NCI-H1694 (cell line): ENCODE measurements at regions not wholly inside any gene's neighbourhood (a gene's known extent, or its start where the extent isn't known, plus 50 kb on each side); places are given as distances from the start of the nearest gene placed in this dataset.
"Not testable (repeated sequence)": the region's sequence is repeated elsewhere in the genome, so short reads cannot be mapped to it uniquely, and the experiment has no call there.

ENCODE experiments used
- DNase-seq: peaks from one replicate; lab custom pipeline; 2025; lab: John Stamatoyannopoulos, UW

DNA sequence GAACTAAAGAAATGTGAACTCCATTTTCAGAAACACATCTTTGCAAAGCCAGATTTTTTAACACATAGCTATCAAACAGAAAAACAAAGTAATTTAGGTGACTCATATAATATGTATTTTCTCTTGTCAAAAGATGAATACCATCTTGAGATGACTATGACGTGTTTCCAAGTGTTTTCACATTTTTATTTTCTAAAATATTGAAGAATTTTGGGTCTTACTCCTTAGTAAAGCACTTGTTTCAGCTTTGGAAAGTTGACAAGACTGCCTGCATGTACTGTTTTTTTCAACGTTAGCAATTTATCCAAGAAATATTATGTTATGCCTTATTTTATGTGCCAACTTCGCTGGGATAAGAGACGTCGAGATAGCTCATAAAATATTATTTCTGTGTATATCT lies 733.9 kb upstream of the EPHA5 start:
- no peak for DNase-seq

DNA sequence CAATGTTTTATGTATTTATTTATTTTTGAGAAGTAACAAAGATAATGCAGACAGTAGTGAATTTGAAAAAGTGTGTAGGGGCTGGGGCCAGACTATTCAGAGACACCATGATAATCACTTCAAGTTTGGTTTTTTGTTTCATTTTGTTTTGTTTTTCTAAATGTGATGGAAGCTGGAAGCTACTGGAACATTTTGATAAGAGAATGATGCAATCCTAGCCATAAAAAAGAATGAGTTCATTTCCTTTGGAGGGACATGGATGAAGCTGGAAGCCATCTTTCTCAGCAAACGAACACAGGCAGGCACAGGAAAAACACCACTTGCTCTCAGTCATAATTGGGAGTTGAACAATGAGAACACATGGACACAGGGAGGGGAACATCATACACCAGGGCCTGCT lies 706.6 kb upstream of the EPHA5 start:
- DNase-seq, result no peak

DNA sequence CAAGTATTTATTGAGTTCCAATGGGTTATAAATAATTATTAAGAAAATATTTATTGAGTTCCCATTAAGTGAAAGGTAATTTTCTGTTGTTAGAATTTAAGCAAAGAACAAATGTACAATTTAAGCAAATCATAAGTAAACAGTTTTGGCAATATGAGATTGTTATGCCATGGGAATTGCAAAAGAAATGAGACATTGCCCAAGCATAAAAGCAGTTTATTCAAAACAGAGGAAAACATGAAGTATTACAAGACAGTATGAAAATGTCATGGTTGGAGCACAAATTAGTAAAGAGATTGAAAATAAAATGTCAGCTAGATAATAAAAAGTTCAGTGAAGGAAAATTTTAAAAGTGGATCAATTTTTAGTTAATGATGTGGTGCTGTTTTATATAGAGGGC lies 706.1 kb upstream of the EPHA5 start:
- no peak for DNase-seq

DNA sequence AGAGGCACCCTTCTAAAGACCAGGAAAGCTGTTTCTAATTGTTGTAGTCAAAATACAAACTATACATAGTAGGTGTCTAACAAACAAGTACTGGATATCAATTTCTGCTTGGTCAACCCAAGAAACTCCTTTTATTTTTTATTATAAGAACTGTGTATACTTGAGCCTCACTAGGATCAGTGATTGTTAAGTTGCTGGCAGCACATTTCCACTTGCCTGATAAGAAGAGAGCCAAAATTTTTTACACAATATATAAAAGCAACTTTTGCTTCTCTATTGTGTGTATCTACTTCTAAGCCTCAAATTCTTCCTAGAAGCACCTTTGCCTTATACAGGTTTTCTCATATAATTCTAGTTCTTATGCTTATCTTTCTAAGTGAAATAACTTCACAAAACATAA lies 703.0 kb upstream of the EPHA5 start:
- DNase-seq, result no peak

DNA sequence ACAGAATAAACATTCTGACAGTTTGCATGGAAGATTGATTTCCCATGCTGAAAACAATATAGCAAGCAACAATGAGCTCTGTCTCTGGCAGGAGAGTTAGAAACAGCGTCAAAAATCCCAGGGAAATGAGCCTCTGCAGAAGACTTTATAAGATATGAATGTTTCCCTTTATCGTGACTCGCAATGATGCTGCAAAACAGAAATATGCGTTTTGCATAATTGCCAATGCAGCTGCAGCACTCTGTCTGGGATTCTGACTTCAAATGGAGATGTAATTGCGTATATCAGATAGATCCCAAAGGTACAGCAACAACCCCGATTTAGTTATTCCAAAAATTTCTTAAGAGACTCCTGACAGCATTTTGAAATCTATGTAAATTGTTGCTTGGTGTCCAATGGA lies 702.4 kb upstream of the EPHA5 start:
- DNase-seq, result no peak

DNA sequence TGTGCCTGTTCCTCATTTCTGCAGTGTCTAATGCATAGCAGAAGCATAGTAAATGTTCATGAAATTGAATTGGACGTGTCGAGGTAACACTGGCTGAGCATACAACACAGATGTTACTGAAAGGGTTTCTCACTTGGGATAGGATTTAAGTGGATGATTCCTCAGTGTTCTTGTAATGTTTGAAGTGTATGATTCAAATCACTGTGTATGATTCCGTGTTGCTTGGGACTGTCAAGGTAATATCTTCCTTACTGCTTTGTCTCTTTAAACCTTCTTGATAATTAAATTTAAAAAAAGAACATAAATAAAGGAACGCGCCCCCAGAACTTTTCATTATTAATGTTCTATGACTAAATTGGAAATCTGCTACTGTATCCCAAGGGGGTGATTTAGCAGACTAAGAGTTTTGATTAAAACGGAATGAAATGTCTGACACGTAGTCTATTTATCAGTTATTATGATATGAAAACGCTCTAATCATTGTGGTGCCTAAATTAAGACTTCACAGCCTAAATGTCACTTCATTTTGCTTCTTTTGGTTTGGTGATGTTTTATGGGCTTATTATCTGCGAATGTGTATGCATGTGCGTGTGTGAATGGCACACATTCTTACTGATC lies 696.9 kb upstream of the EPHA5 start:
- DNase-seq, result no peak

DNA sequence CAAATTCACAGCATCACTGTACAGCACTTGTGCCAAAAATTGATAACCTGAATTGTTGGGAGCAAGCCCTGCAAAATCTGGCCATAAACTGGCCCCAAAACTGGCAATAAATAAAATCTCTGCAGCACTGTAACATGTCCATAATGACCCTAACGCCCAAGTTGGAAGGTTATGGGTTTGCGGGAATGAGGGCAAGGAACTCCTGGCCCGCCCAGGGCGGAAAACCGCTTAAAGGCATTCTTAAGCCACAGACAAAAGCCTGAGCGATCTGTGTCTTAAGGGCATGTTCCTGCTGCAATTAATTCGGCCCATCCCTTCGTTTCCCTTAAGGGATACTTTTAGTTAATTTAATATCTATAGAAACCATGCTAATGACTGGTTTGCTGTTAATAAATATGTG lies 690.1 kb upstream of the EPHA5 start:
- DNase-seq, result not testable (repeated sequence)

DNA sequence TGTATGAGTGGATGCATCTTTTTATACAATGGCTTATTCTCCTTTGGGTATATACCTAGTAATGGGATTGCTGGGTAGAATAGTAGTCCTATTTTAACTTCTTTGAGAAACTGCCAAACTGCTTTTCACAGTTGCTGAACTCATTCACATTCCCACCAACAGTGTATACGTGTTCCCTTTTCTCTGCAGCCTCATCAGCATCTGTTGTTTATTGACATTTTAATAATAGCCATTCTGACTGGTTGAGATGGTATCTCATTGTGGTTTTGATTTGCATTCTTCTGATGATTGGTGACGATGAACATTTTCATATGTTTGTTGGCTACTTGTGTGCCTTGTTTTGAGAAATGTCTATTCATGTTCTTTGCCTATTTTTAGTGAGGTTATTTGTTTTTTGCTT lies 687.0 kb upstream of the EPHA5 start:
- DNase-seq, result peak; percentile 19

DNA sequence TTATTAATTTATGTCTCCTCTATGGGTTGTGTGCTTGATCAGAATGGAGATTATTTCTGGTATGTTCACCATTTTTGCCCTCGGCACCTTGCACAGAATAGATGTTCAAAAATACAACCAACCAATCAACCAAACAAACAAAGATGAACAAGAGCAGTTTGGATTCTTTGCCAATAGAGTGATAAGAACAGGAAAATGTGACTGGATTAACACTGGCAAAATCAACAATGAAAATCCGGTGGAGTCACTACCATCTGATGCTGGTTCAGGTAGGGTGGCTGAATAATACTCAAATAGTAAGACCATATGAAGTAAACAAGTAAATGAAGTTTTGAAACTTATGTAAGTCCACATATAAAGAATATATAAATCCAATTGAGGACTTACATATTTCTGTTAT lies 685.0 kb upstream of the EPHA5 start:
- DNase-seq, result no peak

DNA sequence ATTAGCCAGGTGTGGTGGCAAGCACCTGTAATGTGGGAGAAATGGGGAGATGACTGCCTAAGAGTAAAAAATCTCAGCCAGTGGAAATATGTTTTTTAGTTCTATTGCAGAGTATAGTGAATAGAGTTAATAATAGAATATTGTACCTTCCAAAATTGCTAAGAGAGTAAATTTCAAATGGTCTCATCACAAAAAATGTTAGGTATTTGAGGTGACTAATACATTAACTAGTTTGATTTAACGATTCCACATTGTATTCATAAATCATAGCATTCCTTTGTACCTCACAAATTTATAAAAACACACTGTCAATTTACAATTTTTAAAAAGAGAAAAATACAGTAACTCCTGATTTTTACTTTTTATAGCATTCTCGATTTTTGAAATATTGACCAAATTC lies 681.5 kb upstream of the EPHA5 start:
- DNase-seq, result no peak

DNA sequence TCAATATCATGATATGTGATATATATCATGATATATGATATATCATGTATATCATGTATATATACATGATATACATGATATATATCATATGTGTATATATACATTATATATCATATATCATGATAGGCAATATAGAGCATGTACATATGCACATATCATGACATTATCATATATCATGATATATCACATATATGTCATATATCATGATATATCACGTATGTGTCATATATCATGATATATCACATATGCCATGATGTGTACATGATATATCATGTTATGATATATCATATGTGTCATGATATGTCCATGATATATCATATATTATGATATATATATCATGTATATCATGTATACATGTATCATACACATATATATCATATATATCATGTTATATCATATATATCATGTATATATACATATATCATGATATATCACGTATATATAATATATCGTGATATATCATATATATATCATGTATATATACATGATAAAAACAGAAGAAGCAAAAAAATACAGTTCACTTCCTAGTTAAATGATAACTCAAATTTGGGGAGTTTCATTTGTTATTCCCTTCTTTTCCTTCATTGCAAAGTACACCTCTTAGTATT lies 670.1 kb upstream of the EPHA5 start:
- DNase-seq, result no peak

DNA sequence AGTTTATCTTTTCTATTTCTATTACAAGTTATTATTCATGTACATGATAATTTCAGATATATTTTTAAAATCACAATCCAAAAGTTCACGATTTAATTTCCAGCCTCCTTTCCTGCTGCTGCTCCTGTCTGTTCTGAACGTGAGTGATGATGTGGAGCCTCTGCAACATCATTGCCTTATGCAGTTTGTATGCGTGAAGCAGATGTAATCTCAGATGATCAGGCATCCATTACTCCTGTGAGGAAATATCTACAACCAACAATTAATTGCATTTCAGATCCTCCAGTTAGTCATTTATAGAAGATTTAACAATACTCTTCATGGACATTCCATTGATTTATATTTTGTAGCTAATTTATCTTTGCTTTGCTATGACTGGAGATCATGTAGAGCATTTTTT lies 668.7 kb upstream of the EPHA5 start:
- no peak for DNase-seq

DNA sequence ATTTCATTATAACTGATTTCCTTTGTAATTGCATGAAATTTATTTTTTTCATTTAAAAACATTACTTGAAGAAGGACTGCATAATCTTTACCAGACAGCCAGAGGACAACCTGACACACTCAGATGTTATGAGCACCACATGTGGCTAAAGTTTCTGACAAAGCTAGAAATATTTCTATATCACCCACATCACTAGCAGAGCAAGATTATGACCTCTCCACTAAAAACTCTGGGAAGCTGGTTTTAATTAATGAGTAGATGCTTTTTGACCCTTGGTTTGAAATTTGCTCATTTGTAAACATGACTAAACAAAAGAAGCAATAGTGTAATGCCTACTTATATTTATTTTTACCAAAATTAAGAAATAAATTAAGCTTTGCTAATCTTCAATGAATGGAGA lies 661.5 kb upstream of the EPHA5 start:
- no peak for DNase-seq

DNA sequence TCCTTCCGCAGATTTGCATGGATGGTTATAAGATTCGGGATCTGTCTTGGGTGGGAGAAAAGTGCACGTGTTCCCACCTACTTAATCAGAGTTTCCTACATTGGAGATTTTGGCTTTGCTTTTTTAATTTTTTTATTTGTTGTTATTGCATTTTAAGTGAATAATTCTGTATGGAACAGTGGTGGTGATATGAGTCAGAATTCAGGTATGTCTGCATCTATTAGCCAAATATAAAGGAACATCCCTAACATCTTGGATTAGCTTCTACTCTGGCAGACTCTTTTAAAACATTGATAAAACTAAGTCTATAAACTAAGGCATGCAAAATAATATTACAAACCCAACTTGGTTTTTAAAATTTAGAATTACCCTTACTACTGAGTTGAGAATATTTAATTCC lies 659.8 kb upstream of the EPHA5 start:
- DNase-seq, result no peak

DNA sequence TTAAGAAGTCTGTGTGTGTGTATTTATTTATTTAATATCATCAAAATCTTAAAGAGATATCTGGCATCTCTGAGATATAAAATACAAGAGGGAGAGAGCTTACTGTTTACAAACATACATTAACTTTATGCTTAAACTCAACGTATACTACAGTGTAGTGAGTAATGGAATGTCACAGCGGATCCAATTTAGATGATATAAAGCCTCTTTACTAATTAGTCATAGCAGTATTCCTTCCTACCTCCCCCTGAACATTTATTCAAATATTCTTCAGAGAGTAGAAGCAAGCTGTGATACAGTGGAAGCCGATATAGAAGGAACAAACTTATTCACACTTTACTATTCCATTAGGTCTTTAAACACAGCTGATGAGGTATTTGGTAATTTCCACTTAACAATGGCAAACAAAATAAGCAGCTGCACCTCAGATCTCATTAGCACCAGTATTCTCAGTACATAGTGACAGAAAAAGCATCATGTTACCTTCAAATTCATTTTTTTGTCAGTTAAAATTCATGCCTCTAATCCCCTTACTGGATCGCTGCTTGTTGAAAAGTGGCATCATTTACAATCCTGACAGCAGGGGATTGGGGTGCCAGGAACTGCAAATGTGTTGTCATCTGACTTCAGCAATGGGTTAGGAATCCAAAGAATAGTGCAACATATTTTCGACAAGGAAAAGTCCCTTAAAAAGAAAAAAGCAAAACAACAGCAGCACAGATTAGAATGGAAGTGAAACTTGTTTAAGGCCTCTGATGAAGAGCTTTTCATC lies 658.7 kb upstream of the EPHA5 start:
- no peak for DNase-seq

DNA sequence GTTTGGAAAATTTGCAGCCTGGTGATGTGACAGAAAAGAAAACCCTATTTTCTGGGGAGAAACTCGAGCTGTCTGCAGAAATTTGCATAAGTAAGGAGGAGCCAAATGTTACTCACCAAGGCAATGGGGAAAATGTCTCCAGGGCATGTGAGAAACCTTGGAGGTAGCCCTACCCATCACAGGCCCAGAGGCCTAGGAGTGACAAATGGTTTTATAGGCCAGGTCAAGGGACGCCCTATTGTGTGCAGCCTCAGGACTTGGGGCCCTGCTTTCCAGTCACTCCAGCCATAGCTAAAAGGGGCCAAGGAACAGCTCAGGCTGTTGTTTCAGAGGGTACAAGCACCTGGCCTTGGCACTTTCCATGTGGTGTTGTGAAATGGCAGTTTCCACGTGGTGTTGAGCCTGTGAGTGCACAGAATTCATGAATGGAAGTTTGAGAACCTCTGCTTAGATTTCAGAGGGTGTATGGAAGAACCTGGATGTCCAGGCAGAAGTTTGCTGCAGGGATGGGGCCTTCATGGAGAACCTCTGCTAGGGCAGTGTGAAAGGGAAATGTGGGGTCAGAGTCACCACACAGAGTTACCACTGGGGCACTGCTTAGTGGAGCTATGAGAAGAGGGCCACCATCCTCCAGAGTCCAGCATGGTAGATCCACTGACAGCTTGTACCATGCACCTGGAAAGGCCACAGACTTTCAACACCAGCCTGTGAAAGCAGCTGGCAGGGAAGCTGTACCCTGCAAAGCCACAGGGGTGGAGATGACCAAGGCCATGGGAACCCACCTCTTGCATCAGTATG lies 637.6 kb upstream of the EPHA5 start:
- no peak for DNase-seq

DNA sequence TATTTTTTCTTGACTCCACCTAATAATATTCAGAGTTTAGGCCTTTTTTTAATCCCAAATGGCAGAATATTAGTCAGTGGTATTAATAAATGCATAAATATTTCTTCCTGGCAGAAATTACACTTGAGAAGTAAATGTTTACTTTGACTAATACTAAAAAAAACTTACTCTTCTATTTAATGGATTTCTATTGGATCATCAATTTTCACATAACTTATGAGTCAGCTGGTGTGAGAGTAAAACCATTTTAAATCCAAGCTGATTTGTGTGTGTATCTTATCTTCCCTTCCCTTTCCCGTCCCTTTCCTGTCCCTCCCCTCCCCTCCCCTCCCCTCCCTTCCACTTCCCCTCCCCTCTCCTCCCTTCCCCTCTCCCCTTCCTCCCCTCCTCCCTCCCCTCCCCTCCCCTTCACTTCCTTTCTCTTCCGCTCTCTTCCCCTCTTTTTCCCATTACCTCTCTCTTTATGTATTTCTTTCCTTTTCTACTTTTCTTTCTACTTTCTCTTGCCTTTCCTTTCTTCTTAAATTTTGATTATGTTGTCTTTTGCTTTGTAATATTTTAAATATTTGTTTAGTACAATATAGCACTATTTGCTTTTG lies 630.1 kb upstream of the EPHA5 start:
- no peak for DNase-seq

DNA sequence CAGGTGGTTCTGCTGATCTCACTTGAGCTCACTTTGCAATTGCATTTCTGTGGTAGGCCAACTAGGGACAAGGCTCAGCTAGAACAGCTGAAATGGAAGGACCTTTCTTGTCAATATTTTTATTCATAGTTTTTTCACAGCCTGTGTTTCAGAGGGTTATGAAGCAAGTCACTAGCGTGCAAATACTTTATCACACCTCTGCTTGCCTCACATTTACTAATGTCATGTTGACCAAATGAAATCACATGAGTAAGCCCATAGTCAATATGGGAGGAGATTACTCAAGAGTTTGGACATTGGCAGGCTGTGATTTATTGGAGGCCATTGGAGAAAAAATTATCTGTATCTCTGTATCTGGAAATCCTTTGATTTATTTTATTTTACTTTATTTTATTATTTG lies 628.3 kb upstream of the EPHA5 start:
- DNase-seq, result no peak

DNA sequence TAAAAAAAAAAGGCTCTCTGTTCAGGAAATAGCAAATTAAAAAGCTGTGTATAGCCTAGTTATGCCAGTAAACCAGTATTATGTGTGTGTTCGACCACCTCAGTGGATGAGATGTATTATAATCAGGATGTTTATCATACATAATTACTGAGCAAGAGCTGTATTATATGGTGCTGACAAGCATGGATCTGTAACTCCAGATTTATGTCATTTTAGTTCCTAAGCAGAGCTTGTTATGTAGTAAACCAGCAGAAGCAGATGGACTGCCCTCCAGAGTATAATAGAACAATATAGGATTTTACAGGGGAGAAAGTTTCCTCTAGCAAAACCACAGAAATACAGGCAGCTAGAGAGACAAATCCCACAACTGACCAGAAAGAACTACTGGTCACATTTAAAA lies 627.4 kb upstream of the EPHA5 start:
- no peak for DNase-seq

DNA sequence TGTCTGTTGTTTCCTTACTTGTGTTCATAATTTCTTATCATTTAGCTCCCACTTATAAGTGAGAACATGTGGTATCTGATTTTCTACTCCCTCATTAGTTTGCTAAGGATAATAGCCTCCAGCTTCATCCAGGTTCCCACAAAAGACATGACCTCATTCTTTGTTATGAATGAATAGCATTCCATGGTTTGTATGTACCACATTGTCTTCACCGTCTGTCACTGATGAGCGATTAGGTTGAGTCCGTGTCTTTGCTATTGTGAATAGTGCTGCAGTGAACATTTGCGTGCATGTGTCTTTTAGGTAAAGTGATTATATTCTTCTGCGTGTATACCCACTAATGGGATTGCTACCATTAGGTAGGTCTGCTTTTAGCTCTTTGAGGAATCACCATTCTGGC lies 624.3 kb upstream of the EPHA5 start:
- no peak for DNase-seq

DNA sequence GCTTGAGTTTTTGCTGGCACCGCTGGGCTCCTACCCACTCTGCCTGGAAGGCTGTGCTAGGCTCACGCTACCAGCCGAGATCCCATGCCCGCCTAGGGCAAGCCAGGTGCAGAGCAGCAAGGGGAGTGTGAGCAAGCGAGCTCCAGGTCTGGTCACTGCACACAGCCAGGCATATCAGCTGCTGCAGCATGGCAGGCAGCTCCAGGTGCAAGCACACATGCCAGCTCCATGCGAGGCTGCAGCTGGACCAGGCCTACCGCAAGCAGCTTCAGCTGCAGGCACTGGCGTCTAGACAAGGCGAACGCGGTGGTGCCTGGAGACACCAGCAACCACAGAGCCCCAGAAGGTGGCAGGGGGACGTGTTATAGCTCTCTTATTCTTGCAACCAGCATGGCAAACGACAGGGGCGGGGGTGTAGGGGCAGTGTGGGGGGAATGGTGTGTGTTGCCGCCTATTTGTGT lies 614.7 kb upstream of the EPHA5 start:
- DNase-seq, result no peak

DNA sequence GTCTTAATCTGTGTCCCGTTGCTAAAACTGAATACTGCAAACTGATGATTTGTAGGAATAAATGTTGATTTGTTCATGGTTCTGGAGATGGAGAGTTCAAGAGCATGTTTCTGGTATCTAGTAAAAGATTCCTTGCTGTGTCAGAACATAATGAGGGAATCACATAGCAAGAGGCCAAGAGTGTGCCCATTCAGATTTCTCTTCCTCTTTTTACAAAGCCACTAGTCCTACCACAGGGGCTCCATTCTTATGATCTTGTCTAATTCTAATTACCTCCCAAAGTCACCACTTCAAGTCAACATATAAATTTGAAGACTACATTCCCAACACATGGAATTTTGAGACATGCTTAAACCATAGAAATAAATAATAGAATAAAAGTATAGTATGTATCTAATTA lies 608.8 kb upstream of the EPHA5 start:
- no peak for DNase-seq
